ENCODE measurements at regions not wholly inside any gene's neighbourhood (a gene's known extent, or its start where the extent isn't known, plus 50 kb on each side); places are given as distances from the start of the nearest gene placed in this dataset.

DNA sequence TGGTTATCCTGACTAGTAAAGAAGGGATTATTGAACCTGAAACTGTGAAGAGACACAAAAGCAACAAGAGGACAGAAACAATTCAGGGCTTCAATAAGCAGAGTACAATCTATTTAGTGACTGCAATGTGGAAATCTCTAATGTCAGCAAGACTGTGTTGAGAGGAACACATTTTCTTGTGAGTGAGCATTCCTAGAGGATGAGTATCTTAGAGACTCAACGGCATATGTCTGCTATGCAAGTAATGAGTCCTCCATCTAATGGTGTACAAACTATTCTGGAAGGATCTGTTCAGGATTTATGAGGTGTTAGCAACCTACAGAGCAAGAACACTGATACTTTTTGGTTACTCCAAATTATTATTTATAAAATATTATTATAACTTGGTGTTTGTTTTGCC, 226.5 kb upstream of the NDN start:
- no peak for DNase-seq
- Histone ChIP-seq H3K4me3 (no peak overlapping the region), H3K4me1 (no peaks in the 10 kb centered on the region), H3K9me3 (no peaks in the 10 kb centered on the region), H3K27ac (no peak overlapping the region), H3K27me3 (no peaks in the 10 kb centered on the region), H3K36me3 (ENCODE audit: low read depth, missing control alignments) (no peaks in the 10 kb centered on the region)
- intact Hi-C loops (cut with DNase I; ENCODE audit: low total_unique reads) = no loop called here
- TF ChIP-seq, protein P1, sequence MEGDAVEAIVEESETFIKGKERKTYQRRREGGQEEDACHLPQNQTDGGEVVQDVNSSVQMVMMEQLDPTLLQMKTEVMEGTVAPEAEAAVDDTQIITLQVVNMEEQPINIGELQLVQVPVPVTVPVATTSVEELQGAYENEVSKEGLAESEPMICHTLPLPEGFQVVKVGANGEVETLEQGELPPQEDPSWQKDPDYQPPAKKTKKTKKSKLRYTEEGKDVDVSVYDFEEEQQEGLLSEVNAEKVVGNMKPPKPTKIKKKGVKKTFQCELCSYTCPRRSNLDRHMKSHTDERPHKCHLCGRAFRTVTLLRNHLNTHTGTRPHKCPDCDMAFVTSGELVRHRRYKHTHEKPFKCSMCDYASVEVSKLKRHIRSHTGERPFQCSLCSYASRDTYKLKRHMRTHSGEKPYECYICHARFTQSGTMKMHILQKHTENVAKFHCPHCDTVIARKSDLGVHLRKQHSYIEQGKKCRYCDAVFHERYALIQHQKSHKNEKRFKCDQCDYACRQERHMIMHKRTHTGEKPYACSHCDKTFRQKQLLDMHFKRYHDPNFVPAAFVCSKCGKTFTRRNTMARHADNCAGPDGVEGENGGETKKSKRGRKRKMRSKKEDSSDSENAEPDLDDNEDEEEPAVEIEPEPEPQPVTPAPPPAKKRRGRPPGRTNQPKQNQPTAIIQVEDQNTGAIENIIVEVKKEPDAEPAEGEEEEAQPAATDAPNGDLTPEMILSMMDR (IDR thresholded peaks at IDR 0.05) = no peak
- TF ChIP-seq POLR2A (IDR thresholded peaks at IDR 0.05) = no peak
- 60 to 75% methylated on average over 1 of the region's 1 CpG for WGBS, 2 donors

DNA sequence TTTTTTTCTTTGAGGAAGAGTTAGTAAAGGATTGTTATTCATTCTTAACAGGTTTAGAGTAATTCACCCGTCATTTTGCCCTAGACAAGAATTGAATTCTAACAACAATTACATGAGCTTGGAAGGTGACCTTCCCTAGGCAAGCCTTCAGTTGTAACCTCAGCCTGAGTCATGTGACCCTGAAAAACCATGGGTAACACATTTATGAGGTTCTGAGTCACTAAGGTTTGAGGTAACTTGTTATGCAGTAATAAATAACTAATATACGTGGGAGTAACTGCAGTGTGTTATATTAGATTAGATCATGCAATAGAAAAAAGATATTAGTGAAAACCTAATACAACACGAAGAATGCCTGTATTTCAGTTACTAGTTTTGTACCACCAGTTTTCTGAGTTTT, 237.6 kb upstream of the NDN start:
- H3K4me1 ChIP-seq = peaks cover 3% of the 10 kb centered on the region
- intact Hi-C loops (cut with DNase I; ENCODE audit: low total_unique reads) = no loop called here
- H3K27ac ChIP-seq = no peak overlapping the region
- no peaks in the 10 kb centered on the region for H3K36me3 ChIP-seq (ENCODE audit: low read depth, missing control alignments)
- 80 to 85% methylated on average over 3 of the region's 3 CpGs for WGBS, 2 donors
- H3K4me3 ChIP-seq = no peak overlapping the region
- DNase-seq = no peak
- H3K27me3 ChIP-seq = no peaks in the 10 kb centered on the region
- TF ChIP-seq, protein P1 (IDR thresholded peaks at IDR 0.05) = no peak
- no peak for TF ChIP-seq POLR2A (IDR thresholded peaks at IDR 0.05)
- H3K9me3 ChIP-seq = no peaks in the 10 kb centered on the region

DNA sequence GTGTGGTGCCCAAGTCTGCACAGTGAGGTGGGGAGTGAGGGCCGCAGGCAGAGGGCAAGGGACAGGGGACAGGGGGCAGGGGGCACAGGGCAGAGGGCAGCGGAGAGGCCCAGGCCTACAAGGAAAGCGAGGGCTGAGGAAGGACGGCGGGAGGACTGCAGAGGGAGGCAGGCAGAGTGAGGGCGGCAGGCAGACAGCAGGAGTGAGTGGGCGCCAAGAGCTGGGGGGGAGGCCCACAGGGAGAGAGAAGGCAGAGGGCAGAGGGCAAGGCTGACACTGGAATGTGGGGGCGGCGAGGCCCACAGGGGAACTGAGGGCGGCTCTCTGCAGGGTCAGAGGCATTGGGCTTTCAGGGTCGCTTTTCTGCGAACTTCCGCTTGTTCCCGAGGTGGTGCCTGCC, 267.8 kb upstream of the NDN start:
- Histone ChIP-seq H3K27me3 (no peaks in the 10 kb centered on the region), H3K4me3 (peak overlapping the region in 1 of 2 donors; percentile 10), H3K9me3 (no peaks in the 10 kb centered on the region), H3K4me1 (no peaks in the 10 kb centered on the region), H3K36me3 (ENCODE audit: low read depth, missing control alignments) (no peaks in the 10 kb centered on the region), H3K27ac (no peak overlapping the region)
- intact Hi-C loops (cut with DNase I; ENCODE audit: low total_unique reads) = no loop called here
- WGBS, 2 donors = 55 to 57% methylated on average over 13 to 14 of the region's 14 CpGs
- DNase-seq = no peak
- TF ChIP-seq, protein P1 (IDR thresholded peaks at IDR 0.05) = no peak
- no peak for TF ChIP-seq POLR2A (IDR thresholded peaks at IDR 0.05)

DNA sequence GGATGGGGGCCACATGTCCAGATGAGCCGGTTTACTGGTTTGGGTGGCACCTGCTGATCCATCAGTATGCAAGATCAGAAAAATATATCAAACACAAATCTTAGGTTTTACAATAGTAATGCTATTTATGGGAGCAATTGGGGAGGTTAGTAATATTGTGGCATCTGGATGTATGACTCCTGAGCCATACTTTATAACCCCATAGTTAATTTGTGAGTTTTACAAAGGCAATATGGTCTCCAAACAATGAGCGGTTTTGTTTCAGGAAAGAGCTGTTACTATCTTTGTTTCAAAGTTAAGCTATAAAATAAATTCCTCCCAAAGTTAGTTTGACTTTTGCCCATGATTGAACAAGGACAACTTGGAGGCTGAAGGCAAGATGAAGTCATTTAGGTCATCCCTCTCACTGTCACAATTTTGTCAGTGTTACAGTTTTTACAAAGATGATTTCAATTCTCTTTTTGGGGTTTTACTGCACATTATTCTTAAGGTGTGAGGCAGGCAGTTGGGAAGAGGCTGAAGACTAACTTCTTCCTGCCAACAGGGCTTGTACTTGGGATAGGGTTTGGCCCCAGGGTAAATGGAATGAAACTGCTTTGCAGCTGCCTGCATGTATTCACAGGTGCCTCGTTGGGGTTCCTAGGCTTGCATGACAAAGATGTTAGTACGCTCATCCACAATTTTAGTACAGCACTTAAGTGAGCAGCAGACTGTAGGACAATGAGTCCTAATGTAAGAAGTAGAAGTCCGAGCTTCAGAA, 296.6 kb upstream of the NDN start:
- TF ChIP-seq, protein P1 (IDR thresholded peaks at IDR 0.05) = no peak
- TF ChIP-seq POLR2A (IDR thresholded peaks at IDR 0.05) = no peak
- Histone ChIP-seq H3K27me3 (no peaks in the 10 kb centered on the region), H3K9me3 (no peaks in the 10 kb centered on the region), H3K4me1 (no peaks in the 10 kb centered on the region), H3K4me3 (no peak overlapping the region), H3K36me3 (ENCODE audit: low read depth, missing control alignments) (no peaks in the 10 kb centered on the region), H3K27ac (no peak overlapping the region)
- DNase-seq = no peak
- WGBS, 2 donors = 77 to 78% methylated on average over 5 of the region's 5 CpGs
- intact Hi-C loops (cut with DNase I; ENCODE audit: low total_unique reads) = no loop called here

DNA sequence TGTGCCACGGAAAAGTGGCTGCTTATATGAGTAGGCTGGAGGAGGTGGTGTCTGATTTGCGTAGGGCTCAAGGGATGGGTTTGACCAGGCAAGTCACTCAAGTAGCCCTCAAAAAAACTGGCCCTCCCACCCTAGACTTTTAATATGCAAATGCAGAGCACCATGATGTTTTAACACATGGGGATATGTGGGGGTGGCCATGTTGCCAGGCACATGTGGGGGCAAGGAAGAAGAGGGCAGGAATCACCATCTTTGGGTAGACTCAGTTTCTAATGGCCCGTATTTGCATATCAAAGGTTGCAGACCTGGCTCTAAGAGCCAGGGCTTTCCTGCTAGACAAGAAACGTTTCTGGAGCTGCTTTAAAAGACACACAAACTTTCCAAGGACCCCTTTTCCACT, 307.2 kb upstream of the NDN start:
- H3K36me3 ChIP-seq (ENCODE audit: low read depth, missing control alignments) = no peaks in the 10 kb centered on the region
- intact Hi-C loops (cut with DNase I; ENCODE audit: low total_unique reads) = no loop called here
- no peak overlapping the region for H3K27ac ChIP-seq
- H3K9me3 ChIP-seq = no peaks in the 10 kb centered on the region
- TF ChIP-seq, protein P1 (IDR thresholded peaks at IDR 0.05) = no peak
- TF ChIP-seq POLR2A (IDR thresholded peaks at IDR 0.05) = no peak
- no peaks in the 10 kb centered on the region for H3K27me3 ChIP-seq
- 64 to 81% methylated on average over 4 of the region's 4 CpGs for WGBS, 2 donors
- H3K4me1 ChIP-seq = peaks cover 21% of the 10 kb centered on the region
- no peak overlapping the region for H3K4me3 ChIP-seq
- DNase-seq = no peak
